ENCODE measurements at regions not wholly inside any gene's neighbourhood (a gene's known extent, or its start where the extent isn't known, plus 50 kb on each side); places are given as distances from the start of the nearest gene placed in this dataset.

- TF ChIP-seq ZBTB33 (IDR thresholded peaks at IDR 0.05): no peak
Measured at GRCh38 chr16:25413975-25414374, 156.3 kb upstream of the ZKSCAN2 start (continued).

GRCh38 chr16:25413133-25413532, 155.5 kb upstream of the ZKSCAN2 start:
- Histone ChIP-seq H3K4me1 (ENCODE audit: control insufficient read depth, insufficient read depth, low read length) (no peaks in the 10 kb centered on the region), H4K20me1 (ENCODE audit: control insufficient read depth, insufficient read depth) (no peaks in the 10 kb centered on the region), H3K9me3 (replicated peaks; ENCODE audit: control insufficient read depth, insufficient read depth, low read length) (no peaks in the 10 kb centered on the region), H3K4me3 (no peak overlapping the region), H2AFZ (ENCODE audit: control insufficient read depth, low read depth, low read length) (no peak overlapping the region), H3K79me2 (ENCODE audit: control insufficient read depth, insufficient read depth, low read length) (no peaks in the 10 kb centered on the region), H3K27ac (ENCODE audit: control insufficient read depth, insufficient read depth) (no peak overlapping the region), H3K27me3 (replicated peaks in 1 of 2; ENCODE audit: control insufficient read depth in 2 of 2, insufficient read depth in 2 of 2, low read length in 1 of 2) (no peaks in the 10 kb centered on the region), H3K9ac (ENCODE audit: control insufficient read depth, insufficient read depth, low read length) (no peak overlapping the region), H3K36me3 (ENCODE audit: control insufficient read depth in 2 of 2, insufficient read depth in 2 of 2, low read length in 1 of 2) (no peaks in the 10 kb centered on the region), H3K4me2 (ENCODE audit: control insufficient read depth, insufficient read depth) (no peak overlapping the region)
- FAIRE-seq (no peak), ATAC-seq (no peak), DNase-seq (ENCODE audit: low read depth, low spot score) (no peak)
- no TSS peak for BruUV-seq (replicated peaks)
- intact Hi-C loops (cut with micrococcal nuclease; ENCODE audit: unreplicated experiment) (no loop called here), in situ Hi-C loops (cut with MboI) (no loop called here)
- ChIA-PET SMC1A (ENCODE audit: uncharacterized antibody, unreplicated experiment) (no interaction called here), RAD21 (ENCODE audit: unreplicated experiment) (no interaction called here), POLR2A (no interaction called here), CTCF (no interaction called here)
- no peak for TF ChIP-seq TCF7 (IDR thresholded peaks at IDR 0.05; ENCODE audit: borderline replicate concordance)
- TF ChIP-seq SMAD5 (IDR thresholded peaks at IDR 0.05; ENCODE audit: low read depth): no peak
- no peak for TF ChIP-seq ZSCAN29 (IDR thresholded peaks at IDR 0.05)
- no peak for TF ChIP-seq USF2 (IDR thresholded peaks at IDR 0.05; ENCODE audit: borderline replicate concordance, low read depth, low read length)
- TF ChIP-seq RELA (IDR thresholded peaks at IDR 0.05; ENCODE audit: borderline replicate concordance, partially characterized antibody): no peak
- no peak for TF ChIP-seq STAT1 (conservative IDR thresholded peaks at IDR 0.05)
- no peak for TF ChIP-seq ZNF592 (IDR thresholded peaks at IDR 0.05)
- TF ChIP-seq FOS (IDR thresholded peaks at IDR 0.05; ENCODE audit: borderline replicate concordance, extremely low read depth, insufficient read length): no peak
- no peak for TF ChIP-seq CBX5 (IDR thresholded peaks at IDR 0.05; ENCODE audit: low read depth)
- no peak for TF ChIP-seq PBX3 (IDR thresholded peaks at IDR 0.05; ENCODE audit: insufficient replicate concordance, low read depth, low read length)
- no peak for TF ChIP-seq REST (IDR thresholded peaks at IDR 0.05; ENCODE audit: low read depth, low read length)

Data from GM12878 (cell line).